ENCODE measurements at regions not wholly inside any gene's neighbourhood (a gene's known extent, or its start where the extent isn't known, plus 50 kb on each side); places are given as distances from the start of the nearest gene placed in this dataset.

DNA sequence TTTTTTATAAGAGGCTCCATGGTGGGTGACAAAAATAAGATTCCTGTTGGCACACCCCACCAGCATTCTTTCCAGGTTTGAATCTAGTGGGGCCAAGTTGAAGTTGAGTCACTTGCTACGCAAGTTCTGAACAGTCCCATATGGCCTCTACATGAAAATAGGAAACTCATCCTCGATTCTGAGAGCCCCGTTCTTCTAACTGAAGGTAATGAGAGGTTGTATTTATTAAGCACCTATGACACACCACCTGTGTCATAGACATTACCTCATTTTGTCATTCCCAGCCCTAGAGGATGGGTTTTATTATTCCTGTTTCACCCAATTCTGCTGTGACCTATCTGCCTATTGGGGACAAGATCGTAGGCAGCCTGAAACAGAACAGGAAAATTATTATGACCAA, 131.7 kb downstream of the ACTL7B start:
- no peak for TF ChIP-seq ZNF331 (CRISPR knock-in tag; IDR thresholded peaks at IDR 0.05; ENCODE audit: low read depth)
- TF ChIP-seq, protein P1, sequence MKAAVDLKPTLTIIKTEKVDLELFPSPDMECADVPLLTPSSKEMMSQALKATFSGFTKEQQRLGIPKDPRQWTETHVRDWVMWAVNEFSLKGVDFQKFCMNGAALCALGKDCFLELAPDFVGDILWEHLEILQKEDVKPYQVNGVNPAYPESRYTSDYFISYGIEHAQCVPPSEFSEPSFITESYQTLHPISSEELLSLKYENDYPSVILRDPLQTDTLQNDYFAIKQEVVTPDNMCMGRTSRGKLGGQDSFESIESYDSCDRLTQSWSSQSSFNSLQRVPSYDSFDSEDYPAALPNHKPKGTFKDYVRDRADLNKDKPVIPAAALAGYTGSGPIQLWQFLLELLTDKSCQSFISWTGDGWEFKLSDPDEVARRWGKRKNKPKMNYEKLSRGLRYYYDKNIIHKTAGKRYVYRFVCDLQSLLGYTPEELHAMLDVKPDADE (IDR thresholded peaks at IDR 0.05) = no peak
- TF ChIP-seq, protein P2, sequence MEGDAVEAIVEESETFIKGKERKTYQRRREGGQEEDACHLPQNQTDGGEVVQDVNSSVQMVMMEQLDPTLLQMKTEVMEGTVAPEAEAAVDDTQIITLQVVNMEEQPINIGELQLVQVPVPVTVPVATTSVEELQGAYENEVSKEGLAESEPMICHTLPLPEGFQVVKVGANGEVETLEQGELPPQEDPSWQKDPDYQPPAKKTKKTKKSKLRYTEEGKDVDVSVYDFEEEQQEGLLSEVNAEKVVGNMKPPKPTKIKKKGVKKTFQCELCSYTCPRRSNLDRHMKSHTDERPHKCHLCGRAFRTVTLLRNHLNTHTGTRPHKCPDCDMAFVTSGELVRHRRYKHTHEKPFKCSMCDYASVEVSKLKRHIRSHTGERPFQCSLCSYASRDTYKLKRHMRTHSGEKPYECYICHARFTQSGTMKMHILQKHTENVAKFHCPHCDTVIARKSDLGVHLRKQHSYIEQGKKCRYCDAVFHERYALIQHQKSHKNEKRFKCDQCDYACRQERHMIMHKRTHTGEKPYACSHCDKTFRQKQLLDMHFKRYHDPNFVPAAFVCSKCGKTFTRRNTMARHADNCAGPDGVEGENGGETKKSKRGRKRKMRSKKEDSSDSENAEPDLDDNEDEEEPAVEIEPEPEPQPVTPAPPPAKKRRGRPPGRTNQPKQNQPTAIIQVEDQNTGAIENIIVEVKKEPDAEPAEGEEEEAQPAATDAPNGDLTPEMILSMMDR (conservative IDR thresholded peaks at IDR 0.05; ENCODE audit: low read depth in 2 of 2) = no peak
- TF ChIP-seq, protein P3, sequence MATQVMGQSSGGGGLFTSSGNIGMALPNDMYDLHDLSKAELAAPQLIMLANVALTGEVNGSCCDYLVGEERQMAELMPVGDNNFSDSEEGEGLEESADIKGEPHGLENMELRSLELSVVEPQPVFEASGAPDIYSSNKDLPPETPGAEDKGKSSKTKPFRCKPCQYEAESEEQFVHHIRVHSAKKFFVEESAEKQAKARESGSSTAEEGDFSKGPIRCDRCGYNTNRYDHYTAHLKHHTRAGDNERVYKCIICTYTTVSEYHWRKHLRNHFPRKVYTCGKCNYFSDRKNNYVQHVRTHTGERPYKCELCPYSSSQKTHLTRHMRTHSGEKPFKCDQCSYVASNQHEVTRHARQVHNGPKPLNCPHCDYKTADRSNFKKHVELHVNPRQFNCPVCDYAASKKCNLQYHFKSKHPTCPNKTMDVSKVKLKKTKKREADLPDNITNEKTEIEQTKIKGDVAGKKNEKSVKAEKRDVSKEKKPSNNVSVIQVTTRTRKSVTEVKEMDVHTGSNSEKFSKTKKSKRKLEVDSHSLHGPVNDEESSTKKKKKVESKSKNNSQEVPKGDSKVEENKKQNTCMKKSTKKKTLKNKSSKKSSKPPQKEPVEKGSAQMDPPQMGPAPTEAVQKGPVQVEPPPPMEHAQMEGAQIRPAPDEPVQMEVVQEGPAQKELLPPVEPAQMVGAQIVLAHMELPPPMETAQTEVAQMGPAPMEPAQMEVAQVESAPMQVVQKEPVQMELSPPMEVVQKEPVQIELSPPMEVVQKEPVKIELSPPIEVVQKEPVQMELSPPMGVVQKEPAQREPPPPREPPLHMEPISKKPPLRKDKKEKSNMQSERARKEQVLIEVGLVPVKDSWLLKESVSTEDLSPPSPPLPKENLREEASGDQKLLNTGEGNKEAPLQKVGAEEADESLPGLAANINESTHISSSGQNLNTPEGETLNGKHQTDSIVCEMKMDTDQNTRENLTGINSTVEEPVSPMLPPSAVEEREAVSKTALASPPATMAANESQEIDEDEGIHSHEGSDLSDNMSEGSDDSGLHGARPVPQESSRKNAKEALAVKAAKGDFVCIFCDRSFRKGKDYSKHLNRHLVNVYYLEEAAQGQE (IDR thresholded peaks at IDR 0.05; ENCODE audit: unreplicated experiment) = no peak
- TF ChIP-seq EZH2phosphoT487 (IDR thresholded peaks at IDR 0.05; ENCODE audit: unreplicated experiment) = no peak
- TF ChIP-seq CREB1 (CRISPR knock-in tag; IDR thresholded peaks at IDR 0.05; ENCODE audit: low read depth) = no peak
- TF ChIP-seq ZNF114 (CRISPR knock-in tag; IDR thresholded peaks at IDR 0.05) = no peak
- TF ChIP-seq EZH2 (IDR thresholded peaks at IDR 0.05; ENCODE audit: low read depth, unreplicated experiment) = no peak
- no peak for TF ChIP-seq NANOG (IDR thresholded peaks at IDR 0.05; ENCODE audit: borderline replicate concordance)
- no peak for TF ChIP-seq JUNB (IDR thresholded peaks at IDR 0.05; ENCODE audit: unreplicated experiment)
- no peak for TF ChIP-seq POLR2AphosphoS5 (IDR thresholded peaks at IDR 0.05; ENCODE audit: low read depth)
- TF ChIP-seq ZNF462 (CRISPR knock-in tag; IDR thresholded peaks at IDR 0.05) = no peak
- no peak for TF ChIP-seq STAT1 (IDR thresholded peaks at IDR 0.05; ENCODE audit: unreplicated experiment)
- no peaks in the 10 kb centered on the region for H3K36me3 Mint-ChIP-seq (ENCODE audit: low read depth)

More for the DNA sequence above, 131.7 kb downstream of the ACTL7B start:
- Mint-ChIP-seq H3K27me3 (ENCODE audit: insufficient read depth, low read depth, poor library complexity) (no peaks in the 10 kb centered on the region), H3K27ac (no peak overlapping the region), H3K9me3 (no peaks in the 10 kb centered on the region), H3K4me1 (peaks cover 5% of the 10 kb centered on the region; the same call in 1 of the 3 replicates), H3K4me3 (no peak overlapping the region)
- Histone ChIP-seq H3F3A (replicated peaks; ENCODE audit: low read depth) (no peaks in the 10 kb centered on the region), H4K20me1 (replicated peaks; ENCODE audit: insufficient read depth) (no peaks in the 10 kb centered on the region), H3K79me2 (replicated peaks; ENCODE audit: insufficient read depth) (no peaks in the 10 kb centered on the region), H3K27ac (ENCODE audit: low read depth) (no peak overlapping the region), H3K4me3 (no peak overlapping the region), H2AFZ (no peak overlapping the region), H3K27me3 (ENCODE audit: insufficient read depth) (no peaks in the 10 kb centered on the region), H3K36me3 (ENCODE audit: insufficient read depth) (no peaks in the 10 kb centered on the region), H3K4me2 (no peak overlapping the region), H3K9me2 (ENCODE audit: insufficient read depth) (peaks cover 8% of the 10 kb centered on the region; the same call in 1 of the 2 replicates), H3K4me1 (ENCODE audit: insufficient read depth) (no peaks in the 10 kb centered on the region)
- ATAC-seq (no peak), DNase-seq (ENCODE audit: low spot score) (no peak)

All from GM23338 (cell line).